ENCODE measurements at regions not wholly inside any gene's neighbourhood (a gene's known extent, or its start where the extent isn't known, plus 50 kb on each side); places are given as distances from the start of the nearest gene placed in this dataset.
"Not testable (repeated sequence)": the region's sequence is repeated elsewhere in the genome, so short reads cannot be mapped to it uniquely, and the experiment has no call there.

GRCh38 chr13:39803156-39803555 is 147.7 kb downstream of the COG6 start:
- no peak for DNase-seq (ENCODE audit: low read depth)

- DNase-seq (ENCODE audit: low read depth), result no peak
Observed at GRCh38 chr13:39803851-39804250, 148.4 kb downstream of the COG6 start.

GRCh38 chr13:39804332-39805210 is 149.1 kb downstream of the COG6 start:
- DNase-seq (ENCODE audit: low read depth), result no peak

- no peak for DNase-seq (ENCODE audit: low read depth)
Observed at GRCh38 chr13:39809466-39809865, 154.0 kb downstream of the COG6 start.

GRCh38 chr13:39810091-39810877 is 154.8 kb downstream of the COG6 start:
- DNase-seq (ENCODE audit: low read depth), result no peak

GRCh38 chr13:39811051-39811450 is 155.6 kb downstream of the COG6 start:
- DNase-seq (ENCODE audit: low read depth), result no peak

GRCh38 chr13:39811696-39812095 is 156.2 kb downstream of the COG6 start:
- DNase-seq (ENCODE audit: low read depth), result no peak

- DNase-seq (ENCODE audit: low read depth), result no peak
Observed at GRCh38 chr13:39815345-39816111, 160.1 kb downstream of the COG6 start.

- DNase-seq (ENCODE audit: low read depth), result no peak
Observed at GRCh38 chr13:39816936-39817335, 161.5 kb downstream of the COG6 start.

GRCh38 chr13:39818953-39819352 is 163.5 kb downstream of the COG6 start:
- no peak for DNase-seq (ENCODE audit: low read depth)

GRCh38 chr13:39820606-39821005 is 165.1 kb downstream of the COG6 start:
- DNase-seq (ENCODE audit: low read depth), result no peak

GRCh38 chr13:39821977-39822376 is 166.5 kb downstream of the COG6 start:
- DNase-seq (ENCODE audit: low read depth), result no peak

GRCh38 chr13:39822437-39822836 is 167.0 kb downstream of the COG6 start:
- no peak for DNase-seq (ENCODE audit: low read depth)

GRCh38 chr13:39823063-39823713 is 167.7 kb downstream of the COG6 start:
- DNase-seq (ENCODE audit: low read depth), result no peak

- no peak for DNase-seq (ENCODE audit: low read depth)
Observed at GRCh38 chr13:39825886-39826285, 170.4 kb downstream of the COG6 start.

GRCh38 chr13:39835253-39835652 is 179.8 kb downstream of the COG6 start:
- no peak for DNase-seq (ENCODE audit: low read depth)

GRCh38 chr13:39836038-39836437 is 180.6 kb downstream of the COG6 start:
- no peak for DNase-seq (ENCODE audit: low read depth)

GRCh38 chr13:39837866-39838265 is 182.4 kb downstream of the COG6 start:
- not testable (repeated sequence) for DNase-seq (ENCODE audit: low read depth)

GRCh38 chr13:39840201-39840600 is 184.7 kb downstream of the COG6 start:
- DNase-seq (ENCODE audit: low read depth), result no peak

- no peak for DNase-seq (ENCODE audit: low read depth)
Observed at GRCh38 chr13:39847336-39847735, 191.9 kb downstream of the COG6 start.

GRCh38 chr13:39855236-39855635 is 199.8 kb downstream of the COG6 start:
- DNase-seq (ENCODE audit: low read depth), result no peak

- no peak for DNase-seq (ENCODE audit: low read depth)
Observed at GRCh38 chr13:39856714-39857113, 201.3 kb downstream of the COG6 start.

Measured in stimulated activated CD4-positive, alpha-beta T cell treated with anti-CD3 and anti-CD28 coated beads, Interleukin-2, amount 100 ng/mL, for 4 hours (primary cell).